IMR-90 (cell line): ENCODE measurements at regions not wholly inside any gene's neighbourhood (a gene's known extent, or its start where the extent isn't known, plus 50 kb on each side); places are given as distances from the start of the nearest gene placed in this dataset.

Experiments used
- ATAC-seq: fragments of 200-7000 bp; cut with Tn5 transposase; 2 replicates; pipeline ENCODE4 v1.9.1; 2020; ENCODE audit warnings: low read depth, mild to moderate bottlenecking, moderate library complexity
- BruUV-seq: library from RNA; stranded (reverse); fragments of 400-500 nt; replicated peaks from 2 replicates; lab custom pipeline; 2021; lab: Mats Ljungman, UMichigan
- CTCF ChIA-PET: fragments of 300-600 bp; formaldehyde crosslinking; extraction: SDS; loops from one replicate; lab custom pipeline; 2021; ENCODE audit warnings: antibody characterized with exemption; lab: Yijun Ruan, JAX
- POLR2A ChIA-PET: fragments of 300-600 bp; sonication (Branson Sonifier 250); formaldehyde crosslinking; loops from one replicate; lab custom pipeline; 2022; ENCODE audit warnings: antibody characterized with exemption; ENCODE audit not compliant: unreplicated experiment; lab: Charles Lee
- DNase-seq: peaks from one replicate; pipeline ENCODE4 v3.0.0; 2013
- H2AFZ ChIP-seq: replicated peaks from 2 replicates; pipeline ENCODE3; 2013; ENCODE audit warnings: low read length, mild to moderate bottlenecking; ENCODE audit not compliant: poor library complexity
- H2AK5ac ChIP-seq: 2 replicates; pipeline ENCODE4 v1.6.1; 2013; ENCODE audit warnings: low read depth, low read length, inconsistent platforms
- H2AK9ac ChIP-seq: replicated peaks from 2 replicates; pipeline ENCODE3; 2013; ENCODE audit warnings: mild to moderate bottlenecking, low read depth, low read length, moderate library complexity; ENCODE audit not compliant: poor library complexity
- H2BK120ac ChIP-seq: 2 replicates; pipeline ENCODE4 v1.6.1; 2013; ENCODE audit warnings: low read depth, low read length, inconsistent platforms
- H2BK15ac ChIP-seq: 3 replicates; pipeline ENCODE4 v1.6.1; 2013; ENCODE audit warnings: low read depth, low read length, inconsistent platforms
- H2BK20ac ChIP-seq: 2 replicates; pipeline ENCODE4 v1.6.1; 2013; ENCODE audit warnings: low read depth, mild to moderate bottlenecking, inconsistent platforms, low read length, moderate library complexity
- H2BK5ac ChIP-seq: 2 replicates; pipeline ENCODE4 v1.6.1; 2013; ENCODE audit warnings: mild to moderate bottlenecking, low read depth, low read length, inconsistent platforms; ENCODE audit not compliant: poor library complexity, severe bottlenecking
- H3K14ac ChIP-seq: replicated peaks from 2 replicates; pipeline ENCODE4 v1.6.1; 2013; ENCODE audit warnings: low read depth, low read length, inconsistent platforms
- H3K18ac ChIP-seq: 2 replicates; pipeline ENCODE4 v1.6.1; 2013; ENCODE audit warnings: low read depth, low read length, control low read depth
- H3K23ac ChIP-seq: 2 replicates; pipeline ENCODE4 v1.6.1; 2013; ENCODE audit warnings: low read depth, low read length, inconsistent platforms
- H3K27ac ChIP-seq: 2 replicates; pipeline ENCODE4 v1.5.1; 2013; ENCODE audit warnings: mild to moderate bottlenecking, control low read depth, low read length; ENCODE audit not compliant: insufficient read depth
- H3K27me3 ChIP-seq: 2 replicates; pipeline ENCODE4 v1.6.1; 2013; ENCODE audit warnings: low read length; ENCODE audit not compliant: control insufficient read depth, insufficient read depth
- H3K36me3 ChIP-seq: 2 replicates; pipeline ENCODE4 v1.6.1; 2013; ENCODE audit warnings: low read length, mixed read lengths; ENCODE audit not compliant: control insufficient read depth, insufficient read depth
- H3K4ac ChIP-seq: 2 replicates; pipeline ENCODE4 v1.6.1; 2013; ENCODE audit warnings: low read depth, low read length, inconsistent platforms
- H3K4me1 ChIP-seq: 2 replicates; pipeline ENCODE4 v1.6.1; 2013; ENCODE audit warnings: low read length, mixed read lengths; ENCODE audit not compliant: control insufficient read depth, insufficient read depth
- H3K4me2 ChIP-seq: 2 replicates; pipeline ENCODE4 v1.6.1; 2013; ENCODE audit warnings: low read depth, mild to moderate bottlenecking, control low read depth, low read length, moderate library complexity
- H3K4me3 ChIP-seq: 2 replicates; pipeline ENCODE4 v1.5.1; 2013; ENCODE audit warnings: low read depth, mild to moderate bottlenecking, control low read depth, low read length, moderate library complexity; ENCODE audit not compliant: insufficient read depth
- H3K56ac ChIP-seq: 2 replicates; pipeline ENCODE4 v1.6.1; 2013; ENCODE audit warnings: low read length, inconsistent platforms; ENCODE audit not compliant: insufficient read depth; ENCODE audit errors: extremely low read depth
- H3K79me1 ChIP-seq, 2 experiments: 2 replicates each; pipeline ENCODE4 v1.6.1; 2013; ENCODE audit warnings: low read length in 2 of 2, inconsistent platforms in 1 of 2, low read depth in 1 of 2
- H3K9ac ChIP-seq: 2 replicates; pipeline ENCODE4 v1.6.1; 2013; ENCODE audit warnings: low read depth, low read length, control low read depth
- H3K9me1 ChIP-seq: 2 replicates; pipeline ENCODE4 v1.6.1; 2013; ENCODE audit warnings: low read length, inconsistent platforms; ENCODE audit not compliant: insufficient read depth
- H3K9me3 ChIP-seq: 2 replicates; pipeline ENCODE4 v1.6.1; 2013; ENCODE audit warnings: low read length; ENCODE audit not compliant: control insufficient read depth, insufficient read depth
- H4K20me1 ChIP-seq: 2 replicates; pipeline ENCODE4 v1.6.1; 2013; ENCODE audit warnings: low read length, inconsistent platforms; ENCODE audit not compliant: insufficient read depth
- H4K5ac ChIP-seq: 2 replicates; pipeline ENCODE4 v1.6.1; 2013; ENCODE audit warnings: mild to moderate bottlenecking, low read depth, low read length, control low read depth
- H4K8ac ChIP-seq, 2 experiments: 2 replicates each; pipeline ENCODE4 v1.6.1; 2013; ENCODE audit warnings: low read depth in 2 of 2, low read length in 2 of 2, control low read depth in 1 of 2, inconsistent platforms in 1 of 2
- H4K91ac ChIP-seq: 2 replicates; pipeline ENCODE4 v1.6.1; 2013; ENCODE audit warnings: low read depth, low read length, inconsistent platforms; ENCODE audit not compliant: insufficient read depth
- BHLHE40 ChIP-seq: fragments of 150-350 bp; IDR thresholded peaks from 2 replicates; pipeline ENCODE4 v1.6.1; 2016; ENCODE audit warnings: mild to moderate bottlenecking, low read depth, low read length
- CEBPB ChIP-seq: IDR thresholded peaks from 2 replicates; pipeline ENCODE4 v1.6.1; 2012; ENCODE audit warnings: low read depth, low read length, improper control_type of control experiment
- CHD1 ChIP-seq: IDR thresholded peaks from 2 replicates; pipeline ENCODE4 v1.6.1; 2012; ENCODE audit warnings: low read depth, low read length, improper control_type of control experiment
- FOS ChIP-seq: fragments of 150-350 bp; IDR thresholded peaks from 2 replicates; pipeline ENCODE4 v1.6.1; 2016; ENCODE audit warnings: low read depth, low read length
- MAFK ChIP-seq: IDR thresholded peaks from 2 replicates; pipeline ENCODE4 v1.6.1; 2012; ENCODE audit warnings: low read depth, low read length, improper control_type of control experiment
- MXI1 ChIP-seq: IDR thresholded peaks from 2 replicates; pipeline ENCODE4 v1.6.1; 2012; ENCODE audit warnings: low read depth, mild to moderate bottlenecking, low read length, moderate library complexity, borderline replicate concordance
- POLR2A ChIP-seq: IDR thresholded peaks from 2 replicates; pipeline ENCODE4 v1.6.1; 2012; ENCODE audit warnings: mild to moderate bottlenecking, low read depth, low read length
- RAD21 ChIP-seq: IDR thresholded peaks from 2 replicates; pipeline ENCODE4 v1.6.1; 2012; ENCODE audit warnings: low read length, improper control_type of control experiment
- RCOR1 ChIP-seq: IDR thresholded peaks from 2 replicates; pipeline ENCODE4 v1.6.1; 2012; ENCODE audit warnings: mild to moderate bottlenecking, low read length, improper control_type of control experiment; ENCODE audit not compliant: insufficient replicate concordance
- SMC3 ChIP-seq: fragments of 150-350 bp; IDR thresholded peaks from 2 replicates; pipeline ENCODE4 v1.6.1; 2016; ENCODE audit warnings: low read depth, mild to moderate bottlenecking, antibody characterized with exemption, low read length, moderate library complexity
- WGBS, 2 experiments: methylation state at CpG; one replicate each; pipeline versions ENCODE4 v1.1.5 to v1.1.7; 2013; ENCODE audit warnings: missing lambda C conversion rate in 2 of 2; ENCODE audit not compliant: insufficient read length in 1 of 2; ENCODE audit errors: extremely low coverage in 2 of 2; 5-methylcytosine and 5-hydroxymethylcytosine counted together
- dilution Hi-C: fragments of 300-500 bp; cut with HindIII; formaldehyde crosslinking; loops from one replicate; pipeline ENCODE4 v1.14.3; 2018; ENCODE audit warnings: low sequenced_read_pairs; ENCODE audit not compliant: unreplicated experiment
- in situ Hi-C: fragments of 300-500 bp; cut with MboI; formaldehyde crosslinking; loops from 3 replicates; pipeline ENCODE4 v1.14.3; 2019; ENCODE audit warnings: low sequenced_read_pairs, inconsistent platforms, mixed read lengths
- intact Hi-C: fragments of 100-400 bp; cut with micrococcal nuclease; formaldehyde crosslinking; loops from 2 replicates; pipeline ENCODE4 v1.10.0; 2022
- TF ChIP-seq, protein P1 (sequence below): conservative IDR thresholded peaks from 2 replicates; pipeline ENCODE4 v1.5.1; 2012; ENCODE audit warnings: mild to moderate bottlenecking, low read depth, low read length, improper control_type of control experiment

DNA sequence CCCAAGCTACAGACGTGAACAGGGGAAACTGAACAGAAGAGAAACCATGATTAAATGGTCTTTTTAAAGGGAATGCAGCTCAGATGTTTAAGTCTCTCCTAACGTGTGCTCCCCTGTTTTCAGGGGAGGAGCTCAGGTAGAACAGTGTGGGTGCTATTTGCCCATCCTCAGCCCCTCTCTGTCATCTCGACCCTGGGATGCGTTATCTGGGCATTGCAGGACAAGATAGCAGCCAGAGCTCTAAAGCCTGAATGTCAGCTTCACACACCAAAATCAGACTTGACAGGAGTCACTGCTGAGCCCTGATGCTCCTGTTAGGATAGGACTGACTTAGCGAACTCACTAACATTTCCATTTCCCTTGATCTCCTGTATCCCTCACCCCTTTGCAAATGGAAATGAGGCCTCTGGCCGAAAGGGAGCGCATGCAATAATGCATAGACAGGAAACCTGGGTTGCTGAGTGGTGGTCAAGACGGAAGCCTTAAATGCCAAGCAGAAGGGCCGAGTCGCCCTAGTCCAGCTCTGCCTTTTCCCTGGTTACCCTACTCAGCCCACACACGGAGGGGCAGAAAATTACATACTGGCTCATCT is 234.9 kb upstream of the TPM1 start:
- DNase-seq (no peak), ATAC-seq (no peak)
- H3K27ac ChIP-seq, result no peak overlapping the region
- no peaks in the 10 kb centered on the region for H3K27me3 ChIP-seq
- H3K23ac ChIP-seq, result no peak overlapping the region
- H4K91ac ChIP-seq, result no peak overlapping the region
- TF ChIP-seq FOS, result no peak
- no peak for TF ChIP-seq CEBPB
- no peak for TF ChIP-seq MAFK
- no peak for TF ChIP-seq RCOR1
- no peak for TF ChIP-seq CHD1
- no peak for TF ChIP-seq SMC3
- no peak for TF ChIP-seq RAD21
- no peak for TF ChIP-seq BHLHE40
- TF ChIP-seq MXI1, result no peak
- TF ChIP-seq, protein P1, sequence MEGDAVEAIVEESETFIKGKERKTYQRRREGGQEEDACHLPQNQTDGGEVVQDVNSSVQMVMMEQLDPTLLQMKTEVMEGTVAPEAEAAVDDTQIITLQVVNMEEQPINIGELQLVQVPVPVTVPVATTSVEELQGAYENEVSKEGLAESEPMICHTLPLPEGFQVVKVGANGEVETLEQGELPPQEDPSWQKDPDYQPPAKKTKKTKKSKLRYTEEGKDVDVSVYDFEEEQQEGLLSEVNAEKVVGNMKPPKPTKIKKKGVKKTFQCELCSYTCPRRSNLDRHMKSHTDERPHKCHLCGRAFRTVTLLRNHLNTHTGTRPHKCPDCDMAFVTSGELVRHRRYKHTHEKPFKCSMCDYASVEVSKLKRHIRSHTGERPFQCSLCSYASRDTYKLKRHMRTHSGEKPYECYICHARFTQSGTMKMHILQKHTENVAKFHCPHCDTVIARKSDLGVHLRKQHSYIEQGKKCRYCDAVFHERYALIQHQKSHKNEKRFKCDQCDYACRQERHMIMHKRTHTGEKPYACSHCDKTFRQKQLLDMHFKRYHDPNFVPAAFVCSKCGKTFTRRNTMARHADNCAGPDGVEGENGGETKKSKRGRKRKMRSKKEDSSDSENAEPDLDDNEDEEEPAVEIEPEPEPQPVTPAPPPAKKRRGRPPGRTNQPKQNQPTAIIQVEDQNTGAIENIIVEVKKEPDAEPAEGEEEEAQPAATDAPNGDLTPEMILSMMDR, result no peak
- no peak for TF ChIP-seq POLR2A
- ChIA-PET CTCF (no interaction called here), POLR2A (no interaction called here)
- dilution Hi-C loops, result no loop called here
- no peak overlapping the region for H2AK5ac ChIP-seq
- intact Hi-C loops, result no loop called here
- H2AFZ ChIP-seq, result no peak overlapping the region
- no TSS peak for BruUV-seq
- H4K20me1 ChIP-seq, result no peaks in the 10 kb centered on the region
- H3K14ac ChIP-seq, result no peak overlapping the region
- WGBS, 2 experiments, result 100% methylated on average over 1 of the region's 11 CpGs; no CpG with 5 or more reads in 1 of the 2 experiments
- peaks cover 18% of the 10 kb centered on the region; the same call in 1 of the 2 replicates for H3K36me3 ChIP-seq
- no peak overlapping the region for H2BK5ac ChIP-seq
- no peak overlapping the region for H3K18ac ChIP-seq
- H2AK9ac ChIP-seq, result no peak overlapping the region
- H3K79me1 ChIP-seq, result no peaks in the 10 kb centered on the region
- no peak overlapping the region for H2BK15ac ChIP-seq
- no peak overlapping the region for H3K4me2 ChIP-seq
- H3K4ac ChIP-seq, result no peak overlapping the region
- in situ Hi-C loops, result no loop called here
- H2BK20ac ChIP-seq, result no peak overlapping the region
- no peak overlapping the region for H3K56ac ChIP-seq
- peaks cover 9% of the 10 kb centered on the region; the same call in 1 of the 2 replicates for H3K4me1 ChIP-seq
- no peak overlapping the region for H2BK120ac ChIP-seq
- peaks cover 20% of the 10 kb centered on the region for H3K9me1 ChIP-seq
- no peak overlapping the region for H4K5ac ChIP-seq
- H3K9me3 ChIP-seq, result no peaks in the 10 kb centered on the region
- H3K9ac ChIP-seq, result no peak overlapping the region
- H3K4me3 ChIP-seq, result no peak overlapping the region
- H4K8ac ChIP-seq, result no peak overlapping the region
